Coronary artery (tissue), 2 donors: ENCODE measurements at regions not wholly inside any gene's neighbourhood (a gene's known extent, or its start where the extent isn't known, plus 50 kb on each side); places are given as distances from the start of the nearest gene placed in this dataset.
A peak's percentile ranks its signal among the peaks of the same experiment; 100 is the strongest.

Experiments used
- DNase-seq: peaks from one replicate; pipeline ENCODE4 v3.0.0-alpha.2; 2017; ENCODE audit warnings: low spot score
- H3K27ac ChIP-seq, 2 donors: fragments of 200-600 bp; sonication (generic); one replicate each; pipeline ENCODE4 v1.5.1; 2016 to 2019
- H3K4me3 ChIP-seq: fragments of 200-600 bp; sonication (generic); 2 replicates; pipeline ENCODE4 v1.5.1; 2016; ENCODE audit warnings: mild to moderate bottlenecking, moderate library complexity
- CTCF ChIP-seq: fragments of 200-600 bp; sonication (generic); IDR thresholded peaks from one replicate; pipeline ENCODE4 v1.5.1; 2019; ENCODE audit warnings: antibody characterized with exemption

DNA sequence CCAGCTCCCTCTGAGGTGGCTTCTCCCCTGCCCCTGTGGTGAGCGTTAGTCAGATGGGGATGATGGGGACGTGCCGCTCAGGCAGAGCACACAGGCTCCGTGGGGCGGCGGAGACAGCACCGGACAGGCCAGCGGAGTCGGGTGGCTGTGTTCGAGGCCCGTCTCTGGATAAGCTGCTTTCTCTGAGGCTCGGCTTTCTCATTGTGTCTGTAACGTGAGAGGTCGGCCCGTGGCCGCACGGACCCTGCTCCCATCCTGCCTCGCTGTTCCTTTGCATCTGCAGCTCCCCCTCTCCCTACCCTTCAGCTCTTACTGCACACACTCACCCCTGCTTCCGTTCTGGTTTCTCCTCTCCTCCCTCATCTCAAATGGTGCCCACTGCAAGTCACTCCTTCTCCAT, 62.5 kb downstream of the FAM43A start:
- no peak for DNase-seq
- Histone ChIP-seq H3K27ac (no peak overlapping the region), H3K4me3 (no peak overlapping the region)
- no peak for TF ChIP-seq CTCF

GRCh38 chr3:194749631-194750490, 64.2 kb downstream of the FAM43A start:
- Histone ChIP-seq H3K27ac (no peak overlapping the region), H3K4me3 (no peak overlapping the region)
- TF ChIP-seq CTCF, result no peak
- DNase-seq, result no peak

DNA sequence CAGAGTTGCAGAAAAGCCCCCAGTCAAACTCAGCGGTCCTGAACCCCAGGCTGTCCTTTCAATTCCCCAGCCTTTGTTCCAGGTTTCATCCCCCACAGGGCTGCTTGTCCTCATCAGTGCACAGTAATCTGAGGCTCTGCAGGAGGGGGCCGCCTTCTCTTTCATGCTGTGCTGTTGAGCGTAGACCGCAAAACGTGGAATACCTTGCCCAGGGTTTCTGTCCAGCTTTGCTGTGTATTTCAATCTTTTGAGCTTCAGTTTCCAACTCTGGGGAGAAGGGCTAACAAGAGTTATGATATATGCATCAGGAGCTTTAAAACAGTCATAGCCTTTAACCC, 64.8 kb downstream of the FAM43A start:
- no peak overlapping the region for H3K4me3 ChIP-seq
- DNase-seq, result no peak
- TF ChIP-seq CTCF, result no peak
- H3K27ac ChIP-seq, result no peak overlapping the region

DNA sequence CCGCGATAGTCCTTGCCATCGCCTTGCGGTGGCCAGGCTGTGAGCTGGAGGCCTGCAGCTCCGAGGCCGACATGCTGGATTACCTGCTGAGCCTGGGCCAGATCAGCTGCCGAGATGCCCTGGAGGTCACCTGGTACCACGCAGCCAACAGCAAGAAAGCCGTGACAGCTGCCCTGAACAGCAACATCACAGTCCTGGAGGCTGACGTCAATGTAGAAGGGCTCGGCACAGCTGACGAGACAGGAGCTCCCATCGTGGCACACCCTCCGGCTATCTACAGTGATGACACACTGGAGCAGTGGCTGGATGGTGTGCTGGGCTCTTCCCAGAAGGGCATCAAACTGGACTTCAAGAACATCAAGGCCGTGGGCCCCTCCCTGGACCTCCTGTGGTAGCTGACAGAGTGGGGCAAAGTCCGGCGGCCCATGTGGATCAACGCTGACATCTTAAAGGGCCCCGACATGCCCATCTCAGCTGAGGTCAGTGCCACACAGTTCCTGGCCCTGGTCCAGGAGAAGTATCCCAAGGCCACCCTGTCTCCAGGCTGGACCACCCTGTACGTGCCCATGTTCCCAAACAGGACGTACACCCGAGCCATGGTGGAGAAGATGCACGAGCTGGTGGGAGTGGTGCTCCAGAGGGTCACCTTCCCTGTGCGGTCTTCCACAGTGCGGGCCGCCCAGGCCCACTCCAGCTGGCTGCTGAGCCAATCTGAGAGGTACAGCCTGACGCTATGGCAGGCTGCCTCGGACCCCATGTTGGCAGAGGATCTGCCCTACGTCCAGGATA, 70.2 kb downstream of the FAM43A start:
- Histone ChIP-seq H3K27ac (no peak overlapping the region), H3K4me3 (no peak overlapping the region)
- no peak for DNase-seq
- TF ChIP-seq CTCF, result no peak

DNA sequence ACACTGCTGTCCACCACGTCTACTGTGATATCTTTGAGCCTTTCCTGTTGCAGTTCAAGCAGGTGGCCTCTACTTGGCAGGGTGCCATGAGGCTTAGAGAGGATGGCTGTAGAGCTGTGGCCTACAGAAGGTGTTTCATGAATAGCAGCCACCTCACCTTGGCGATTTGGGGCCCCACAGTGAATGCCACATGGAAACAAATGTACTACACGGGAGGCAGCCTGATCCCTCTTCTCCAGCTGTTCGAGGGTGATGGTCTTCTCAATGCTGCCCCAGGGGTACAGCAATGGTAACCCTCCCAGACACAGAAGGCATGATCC, 70.7 kb downstream of the FAM43A start:
- no peak for DNase-seq
- no peak overlapping the region for H3K4me3 ChIP-seq
- TF ChIP-seq CTCF, result no peak
- H3K27ac ChIP-seq, result no peak overlapping the region

GRCh38 chr3:194756791-194757325, 71.2 kb downstream of the FAM43A start:
- H3K27ac ChIP-seq, result peak overlapping the region in 1 of 2 donors; percentile 44
- no peak for DNase-seq
- no peak for TF ChIP-seq CTCF
- no peak overlapping the region for H3K4me3 ChIP-seq
